GM18873 (cell line): ENCODE measurements at regions not wholly inside any gene's neighbourhood (a gene's known extent, or its start where the extent isn't known, plus 50 kb on each side); places are given as distances from the start of the nearest gene placed in this dataset.
"Not testable (repeated sequence)": the region's sequence is repeated elsewhere in the genome, so short reads cannot be mapped to it uniquely, and the experiment has no call there.

Experiments used
- ATAC-seq: cut with Tn5 transposase; IDR thresholded peaks from one replicate; pipeline ENCODE4 v1.9.1; 2021; ENCODE audit warnings: mild to moderate bottlenecking, moderate library complexity, moderate number of reproducible peaks; ENCODE audit not compliant: unreplicated experiment, low FRiP score

DNA sequence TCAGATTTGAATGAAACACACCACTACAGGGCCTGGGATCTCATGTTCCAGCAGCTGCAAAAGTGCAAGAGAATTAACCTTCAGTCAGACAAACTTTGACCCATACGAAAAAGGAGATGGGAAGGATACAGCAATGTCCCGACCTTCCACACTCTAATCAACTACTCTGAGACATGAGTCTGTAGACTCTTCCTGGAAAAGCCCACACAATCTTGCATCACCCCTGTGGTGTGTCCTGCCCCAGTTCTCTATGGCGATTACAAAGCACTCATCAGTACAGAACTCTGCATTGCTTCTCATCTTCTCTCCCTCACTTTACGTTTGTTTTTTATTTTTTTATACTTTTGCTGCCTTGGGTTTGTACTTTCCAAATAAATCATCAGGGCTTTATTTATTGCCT, 241.0 kb upstream of the KIF2A start:
- ATAC-seq, result no peak

GRCh38 chr5:62066761-62067277, 239.2 kb upstream of the KIF2A start:
- ATAC-seq, result no peak

- no peak for ATAC-seq
These were observed 237.5 kb upstream of the KIF2A start for GRCh38 chr5:62068554-62068953.

GRCh38 chr5:62077387-62077786, 228.6 kb upstream of the KIF2A start:
- ATAC-seq, result no peak

- no peak for ATAC-seq
These were observed 228.0 kb upstream of the KIF2A start for GRCh38 chr5:62077823-62078550.

DNA sequence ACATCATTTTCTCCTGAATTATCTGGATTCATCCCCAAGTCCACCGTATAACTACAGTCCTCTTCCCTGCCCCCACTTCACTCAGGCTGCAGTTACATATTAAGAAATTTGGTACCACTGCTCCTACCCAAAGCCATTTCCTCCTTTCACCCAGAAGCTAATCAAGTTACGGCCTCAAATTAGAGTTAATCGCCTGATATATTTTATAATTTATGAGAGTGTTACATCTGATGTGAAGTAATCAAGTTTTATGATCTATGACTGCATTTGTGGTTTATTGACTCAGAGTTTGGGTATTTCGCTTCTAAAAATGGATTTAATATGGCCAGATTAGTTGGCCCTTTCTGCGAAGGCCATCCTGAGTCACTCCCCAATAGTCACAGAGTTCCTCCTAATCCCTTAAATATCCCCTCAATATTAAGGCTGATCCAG, 223.6 kb upstream of the KIF2A start:
- ATAC-seq, result no peak

DNA sequence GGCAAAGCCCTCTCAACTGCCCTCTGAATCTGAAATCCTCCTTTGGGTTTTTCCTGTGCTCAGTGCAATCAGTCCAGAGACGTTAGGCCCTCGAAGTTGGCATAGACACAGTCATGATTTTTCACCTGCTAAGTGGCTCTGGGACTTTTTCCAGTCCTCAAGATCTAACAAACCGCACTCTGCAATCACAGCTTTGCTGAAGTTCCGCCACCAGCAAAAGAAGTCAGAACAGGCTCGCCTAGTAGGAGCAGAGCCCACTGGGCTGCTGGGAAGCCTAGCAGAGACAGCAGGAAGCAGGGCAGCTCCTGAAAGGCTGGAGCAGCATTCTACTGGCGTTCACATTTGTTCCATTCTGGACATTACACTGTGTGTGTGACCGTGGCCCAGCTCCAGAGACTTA, 222.8 kb upstream of the KIF2A start:
- no peak for ATAC-seq

DNA sequence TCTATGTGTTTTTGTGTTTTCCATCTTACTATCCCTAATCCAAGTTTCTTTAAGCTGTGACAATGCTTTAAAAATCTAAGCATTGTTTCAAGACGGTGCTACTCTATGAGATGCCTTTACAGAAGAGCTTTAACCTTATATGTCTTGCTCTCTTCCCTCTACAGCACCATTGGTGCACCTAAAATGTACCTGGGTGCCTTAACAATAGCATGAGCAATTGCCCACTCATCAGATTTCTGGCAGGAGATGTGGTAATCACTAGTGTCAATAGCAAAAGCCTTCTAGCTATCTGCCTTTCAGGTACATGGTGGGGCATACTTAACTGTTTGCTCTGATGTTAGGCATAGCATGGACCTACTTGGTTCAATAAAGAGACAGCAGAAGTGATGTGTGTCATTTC, 222.3 kb upstream of the KIF2A start:
- no peak for ATAC-seq

DNA sequence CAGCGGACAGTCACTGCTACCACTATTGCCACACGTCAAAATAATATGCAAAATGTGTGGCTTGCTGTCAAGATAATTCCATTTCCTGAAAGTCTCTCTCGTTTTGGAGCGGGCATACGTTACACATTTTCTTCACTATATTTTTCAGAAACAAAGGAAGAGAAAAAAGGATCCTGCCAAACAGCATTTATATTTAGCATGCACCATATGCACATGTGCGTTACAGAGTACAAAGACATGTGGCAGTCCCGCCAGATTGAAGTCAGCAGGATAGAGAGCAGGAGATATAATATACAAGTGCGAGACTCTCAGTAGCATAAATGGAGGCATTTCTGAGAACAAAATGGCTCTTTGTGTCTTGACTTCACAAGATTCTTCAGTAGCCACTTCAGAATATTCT, 221.6 kb upstream of the KIF2A start:
- no peak for ATAC-seq

GRCh38 chr5:62090953-62091352, 215.1 kb upstream of the KIF2A start:
- ATAC-seq, result no peak

GRCh38 chr5:62093411-62093810, 212.6 kb upstream of the KIF2A start:
- no peak for ATAC-seq

DNA sequence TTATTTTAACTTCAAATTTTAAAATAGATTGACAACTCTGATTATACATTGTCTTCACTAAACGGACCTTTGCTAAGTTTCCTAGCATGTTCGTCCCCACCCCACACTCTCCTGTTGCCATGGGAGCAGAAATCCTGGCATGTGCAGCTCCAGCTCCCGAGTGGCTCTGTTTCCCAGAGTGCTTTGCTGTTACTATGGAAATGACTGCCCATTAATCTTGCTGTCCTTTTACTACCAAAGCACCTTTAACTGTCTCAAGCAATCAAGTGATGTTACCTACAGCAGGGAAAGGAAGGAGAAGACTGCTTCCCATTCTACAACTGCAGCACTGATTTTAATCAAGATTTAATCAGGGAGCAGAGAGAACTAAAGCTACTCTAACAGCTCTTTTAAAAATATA, 212.0 kb upstream of the KIF2A start:
- no peak for ATAC-seq

- ATAC-seq, result no peak
These were observed 208.6 kb upstream of the KIF2A start for GRCh38 chr5:62097361-62097760.

DNA sequence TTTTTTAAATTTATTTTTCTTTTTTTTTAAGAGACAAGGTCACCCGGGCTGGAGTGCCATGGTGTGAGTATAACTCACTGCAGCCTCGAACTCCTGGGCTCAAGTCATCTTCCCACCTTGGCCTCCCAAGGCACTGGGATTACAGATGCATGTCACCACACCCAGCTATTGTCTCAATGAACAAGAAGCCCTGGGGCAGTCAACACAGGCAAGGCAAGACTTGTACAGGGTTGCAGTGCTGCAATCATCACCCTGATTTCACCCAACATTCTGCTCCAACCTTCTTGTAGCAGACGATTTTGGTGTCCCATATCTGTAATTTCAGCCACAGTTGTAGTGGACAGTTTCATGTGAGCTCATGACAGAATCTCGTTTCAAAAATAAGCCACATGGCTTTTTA, 205.8 kb upstream of the KIF2A start:
- no peak for ATAC-seq

- ATAC-seq, result not testable (repeated sequence)
These were observed 202.1 kb upstream of the KIF2A start for GRCh38 chr5:62103863-62104262.

DNA sequence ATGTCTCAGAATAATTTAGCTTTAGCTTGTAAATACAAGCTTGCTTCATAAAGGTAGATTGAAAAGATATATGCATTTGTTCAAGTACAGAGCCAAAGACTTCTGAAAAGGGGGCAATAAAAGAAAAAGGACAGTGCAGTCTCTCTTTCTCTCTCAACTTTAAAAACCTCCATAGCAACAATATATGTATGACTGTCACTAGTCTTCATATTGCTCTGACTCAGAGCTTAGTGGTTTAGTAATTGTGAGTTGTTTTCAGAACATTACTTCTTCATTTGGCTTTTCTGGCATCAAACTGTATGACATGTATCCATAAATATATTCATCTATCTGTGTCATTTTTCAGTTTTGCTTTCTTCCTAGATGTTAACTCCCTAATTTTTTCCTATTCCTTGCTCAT, 194.6 kb upstream of the KIF2A start:
- ATAC-seq, result no peak

DNA sequence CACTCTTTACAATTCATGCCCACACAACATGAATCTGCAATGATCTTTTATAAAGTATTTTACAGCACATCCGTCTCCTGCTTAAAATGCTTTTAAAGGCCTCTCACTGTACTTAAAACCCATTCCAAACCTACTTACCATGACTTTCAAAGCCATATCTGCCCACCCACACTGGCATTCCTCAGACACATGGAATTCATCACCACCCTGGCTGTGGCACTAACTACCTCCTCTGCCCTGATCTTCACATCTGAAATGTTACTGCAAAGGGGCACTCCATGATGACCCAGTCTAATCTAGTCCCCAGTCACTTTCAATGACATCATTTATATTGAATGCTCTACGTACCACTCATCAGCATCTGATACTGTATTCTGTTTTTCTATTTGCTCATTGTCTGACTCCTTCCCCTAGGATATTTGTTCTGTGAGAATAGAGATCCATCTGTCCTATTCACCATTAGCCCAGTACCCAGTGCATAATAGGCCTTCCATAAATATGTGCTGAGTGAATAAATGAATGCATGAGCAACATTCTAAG, 193.2 kb upstream of the KIF2A start:
- ATAC-seq, result no peak

- ATAC-seq, result no peak
These were observed 191.0 kb upstream of the KIF2A start for GRCh38 chr5:62115014-62115413.

- ATAC-seq, result no peak
These were observed 181.7 kb upstream of the KIF2A start for GRCh38 chr5:62124266-62124665.

DNA sequence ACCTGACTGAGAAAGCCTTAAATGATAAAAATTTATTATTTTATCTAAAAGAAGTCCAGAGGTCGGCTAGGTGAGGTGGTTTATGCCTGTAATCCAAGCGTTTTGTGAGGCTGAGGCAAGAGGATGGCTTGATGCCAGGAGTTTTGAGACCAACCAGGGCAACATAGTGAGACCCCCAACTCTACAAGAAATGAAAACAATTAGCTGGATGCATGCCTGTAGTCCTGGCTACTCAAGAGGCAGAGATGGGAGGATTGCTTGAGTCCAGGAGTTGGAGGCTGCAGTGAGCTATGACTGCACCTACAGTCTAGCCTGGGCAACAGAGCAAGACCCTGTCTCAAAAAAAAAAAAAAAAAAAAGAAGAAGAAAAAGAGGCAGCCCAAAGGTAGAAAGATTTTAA, 179.9 kb upstream of the KIF2A start:
- no peak for ATAC-seq

DNA sequence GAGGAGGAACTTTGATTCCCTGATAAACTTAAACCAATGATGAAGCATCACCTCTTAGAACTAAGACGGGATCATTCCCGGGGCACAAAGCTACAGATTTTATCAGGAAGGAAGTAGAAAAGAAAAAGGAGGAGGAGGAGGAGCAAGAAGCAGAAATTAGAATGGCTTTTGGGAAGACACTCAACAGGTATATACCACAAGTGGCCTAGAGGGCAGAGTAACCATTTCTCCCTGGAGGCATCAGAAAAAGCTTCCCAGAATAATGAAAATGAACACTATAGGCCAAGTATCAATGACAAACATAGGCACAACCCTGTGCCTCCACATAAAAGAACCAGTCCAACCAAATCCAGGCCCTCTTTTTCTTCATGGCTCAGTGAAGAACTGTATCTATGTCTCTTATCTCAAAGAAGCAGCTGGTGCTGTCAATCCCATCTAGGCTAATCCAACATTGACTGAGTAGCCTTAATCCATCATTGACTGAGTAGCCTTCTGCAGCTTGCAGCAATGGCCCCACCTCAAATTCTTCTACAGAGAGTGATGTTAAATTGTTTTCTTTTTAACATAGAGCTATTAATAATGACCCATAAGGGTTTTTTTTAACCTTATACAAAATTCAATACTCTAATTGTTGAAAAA, 178.8 kb upstream of the KIF2A start:
- ATAC-seq, result no peak

- no peak for ATAC-seq
These were observed 175.9 kb upstream of the KIF2A start for GRCh38 chr5:62130107-62130506.
